ENCODE measurements at regions not wholly inside any gene's neighbourhood (a gene's known extent, or its start where the extent isn't known, plus 50 kb on each side); places are given as distances from the start of the nearest gene placed in this dataset.

DNA sequence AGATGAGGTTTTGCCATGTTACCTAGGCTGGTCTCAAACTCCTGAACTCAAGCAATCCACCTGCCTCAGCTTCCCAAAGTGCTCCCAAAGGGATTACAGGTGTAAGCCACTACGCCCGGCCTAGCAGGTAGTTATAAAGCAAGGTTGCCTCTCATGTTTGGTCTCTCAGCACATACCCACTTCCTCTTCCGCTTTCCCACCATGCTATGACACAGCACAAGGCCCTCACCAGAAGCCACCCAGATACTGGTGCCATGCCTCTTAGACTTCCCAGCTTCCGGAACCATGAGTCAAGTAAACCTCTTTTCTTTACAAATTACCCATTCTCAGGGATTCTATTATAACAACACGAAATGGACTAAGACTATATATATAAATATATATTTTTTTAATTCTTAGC lies 143.6 kb downstream of the COPRS start:
- no peak for TF ChIP-seq ZSCAN23 (tag by site-specific recombination; IDR thresholded peaks at IDR 0.05)
- no peak for TF ChIP-seq ZNF776 (tag by site-specific recombination; IDR thresholded peaks at IDR 0.05; ENCODE audit: borderline replicate concordance)
- TF ChIP-seq, protein P1, sequence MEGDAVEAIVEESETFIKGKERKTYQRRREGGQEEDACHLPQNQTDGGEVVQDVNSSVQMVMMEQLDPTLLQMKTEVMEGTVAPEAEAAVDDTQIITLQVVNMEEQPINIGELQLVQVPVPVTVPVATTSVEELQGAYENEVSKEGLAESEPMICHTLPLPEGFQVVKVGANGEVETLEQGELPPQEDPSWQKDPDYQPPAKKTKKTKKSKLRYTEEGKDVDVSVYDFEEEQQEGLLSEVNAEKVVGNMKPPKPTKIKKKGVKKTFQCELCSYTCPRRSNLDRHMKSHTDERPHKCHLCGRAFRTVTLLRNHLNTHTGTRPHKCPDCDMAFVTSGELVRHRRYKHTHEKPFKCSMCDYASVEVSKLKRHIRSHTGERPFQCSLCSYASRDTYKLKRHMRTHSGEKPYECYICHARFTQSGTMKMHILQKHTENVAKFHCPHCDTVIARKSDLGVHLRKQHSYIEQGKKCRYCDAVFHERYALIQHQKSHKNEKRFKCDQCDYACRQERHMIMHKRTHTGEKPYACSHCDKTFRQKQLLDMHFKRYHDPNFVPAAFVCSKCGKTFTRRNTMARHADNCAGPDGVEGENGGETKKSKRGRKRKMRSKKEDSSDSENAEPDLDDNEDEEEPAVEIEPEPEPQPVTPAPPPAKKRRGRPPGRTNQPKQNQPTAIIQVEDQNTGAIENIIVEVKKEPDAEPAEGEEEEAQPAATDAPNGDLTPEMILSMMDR (tag by site-specific recombination; IDR thresholded peaks at IDR 0.05), result no peak
- TF ChIP-seq, protein P2, sequence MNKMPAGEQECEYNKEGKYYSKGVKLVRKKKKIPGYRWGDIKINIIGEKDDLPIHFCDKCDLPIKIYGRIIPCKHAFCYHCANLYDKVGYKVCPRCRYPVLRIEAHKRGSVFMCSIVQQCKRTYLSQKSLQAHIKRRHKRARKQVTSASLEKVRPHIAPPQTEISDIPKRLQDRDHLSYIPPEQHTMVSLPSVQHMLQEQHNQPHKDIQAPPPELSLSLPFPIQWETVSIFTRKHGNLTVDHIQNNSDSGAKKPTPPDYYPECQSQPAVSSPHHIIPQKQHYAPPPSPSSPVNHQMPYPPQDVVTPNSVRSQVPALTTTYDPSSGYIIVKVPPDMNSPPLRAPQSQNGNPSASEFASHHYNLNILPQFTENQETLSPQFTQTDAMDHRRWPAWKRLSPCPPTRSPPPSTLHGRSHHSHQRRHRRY (tag by site-specific recombination; IDR thresholded peaks at IDR 0.05), result no peak
- TF ChIP-seq, protein P3, sequence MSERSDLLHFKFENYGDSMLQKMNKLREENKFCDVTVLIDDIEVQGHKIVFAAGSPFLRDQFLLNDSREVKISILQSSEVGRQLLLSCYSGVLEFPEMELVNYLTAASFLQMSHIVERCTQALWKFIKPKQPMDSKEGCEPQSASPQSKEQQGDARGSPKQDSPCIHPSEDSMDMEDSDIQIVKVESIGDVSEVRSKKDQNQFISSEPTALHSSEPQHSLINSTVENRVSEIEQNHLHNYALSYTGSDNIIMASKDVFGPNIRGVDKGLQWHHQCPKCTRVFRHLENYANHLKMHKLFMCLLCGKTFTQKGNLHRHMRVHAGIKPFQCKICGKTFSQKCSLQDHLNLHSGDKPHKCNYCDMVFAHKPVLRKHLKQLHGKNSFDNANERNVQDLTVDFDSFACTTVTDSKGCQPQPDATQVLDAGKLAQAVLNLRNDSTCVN (tag by site-specific recombination; optimal IDR thresholded peaks at IDR 0.05), result no peak
- TF ChIP-seq SALL2 (tag by site-specific recombination; IDR thresholded peaks at IDR 0.05; ENCODE audit: borderline replicate concordance), result no peak
- no peak for TF ChIP-seq ZNF555 (tag by site-specific recombination; conservative IDR thresholded peaks at IDR 0.05)
- TF ChIP-seq, protein P4, sequence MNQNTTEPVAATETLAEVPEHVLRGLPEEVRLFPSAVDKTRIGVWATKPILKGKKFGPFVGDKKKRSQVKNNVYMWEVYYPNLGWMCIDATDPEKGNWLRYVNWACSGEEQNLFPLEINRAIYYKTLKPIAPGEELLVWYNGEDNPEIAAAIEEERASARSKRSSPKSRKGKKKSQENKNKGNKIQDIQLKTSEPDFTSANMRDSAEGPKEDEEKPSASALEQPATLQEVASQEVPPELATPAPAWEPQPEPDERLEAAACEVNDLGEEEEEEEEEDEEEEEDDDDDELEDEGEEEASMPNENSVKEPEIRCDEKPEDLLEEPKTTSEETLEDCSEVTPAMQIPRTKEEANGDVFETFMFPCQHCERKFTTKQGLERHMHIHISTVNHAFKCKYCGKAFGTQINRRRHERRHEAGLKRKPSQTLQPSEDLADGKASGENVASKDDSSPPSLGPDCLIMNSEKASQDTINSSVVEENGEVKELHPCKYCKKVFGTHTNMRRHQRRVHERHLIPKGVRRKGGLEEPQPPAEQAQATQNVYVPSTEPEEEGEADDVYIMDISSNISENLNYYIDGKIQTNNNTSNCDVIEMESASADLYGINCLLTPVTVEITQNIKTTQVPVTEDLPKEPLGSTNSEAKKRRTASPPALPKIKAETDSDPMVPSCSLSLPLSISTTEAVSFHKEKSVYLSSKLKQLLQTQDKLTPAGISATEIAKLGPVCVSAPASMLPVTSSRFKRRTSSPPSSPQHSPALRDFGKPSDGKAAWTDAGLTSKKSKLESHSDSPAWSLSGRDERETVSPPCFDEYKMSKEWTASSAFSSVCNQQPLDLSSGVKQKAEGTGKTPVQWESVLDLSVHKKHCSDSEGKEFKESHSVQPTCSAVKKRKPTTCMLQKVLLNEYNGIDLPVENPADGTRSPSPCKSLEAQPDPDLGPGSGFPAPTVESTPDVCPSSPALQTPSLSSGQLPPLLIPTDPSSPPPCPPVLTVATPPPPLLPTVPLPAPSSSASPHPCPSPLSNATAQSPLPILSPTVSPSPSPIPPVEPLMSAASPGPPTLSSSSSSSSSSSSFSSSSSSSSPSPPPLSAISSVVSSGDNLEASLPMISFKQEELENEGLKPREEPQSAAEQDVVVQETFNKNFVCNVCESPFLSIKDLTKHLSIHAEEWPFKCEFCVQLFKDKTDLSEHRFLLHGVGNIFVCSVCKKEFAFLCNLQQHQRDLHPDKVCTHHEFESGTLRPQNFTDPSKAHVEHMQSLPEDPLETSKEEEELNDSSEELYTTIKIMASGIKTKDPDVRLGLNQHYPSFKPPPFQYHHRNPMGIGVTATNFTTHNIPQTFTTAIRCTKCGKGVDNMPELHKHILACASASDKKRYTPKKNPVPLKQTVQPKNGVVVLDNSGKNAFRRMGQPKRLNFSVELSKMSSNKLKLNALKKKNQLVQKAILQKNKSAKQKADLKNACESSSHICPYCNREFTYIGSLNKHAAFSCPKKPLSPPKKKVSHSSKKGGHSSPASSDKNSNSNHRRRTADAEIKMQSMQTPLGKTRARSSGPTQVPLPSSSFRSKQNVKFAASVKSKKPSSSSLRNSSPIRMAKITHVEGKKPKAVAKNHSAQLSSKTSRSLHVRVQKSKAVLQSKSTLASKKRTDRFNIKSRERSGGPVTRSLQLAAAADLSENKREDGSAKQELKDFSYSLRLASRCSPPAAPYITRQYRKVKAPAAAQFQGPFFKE (tag by site-specific recombination; IDR thresholded peaks at IDR 0.05; ENCODE audit: borderline replicate concordance), result no peak
- TF ChIP-seq ZNF530 (tag by site-specific recombination; IDR thresholded peaks at IDR 0.05; ENCODE audit: low read depth), result no peak

Measured in HEK293 (cell line).